NCI-H2081 treated with DMSO at 0.1 percent for 48 hours (cell line): ENCODE measurements at regions not wholly inside any gene's neighbourhood (a gene's known extent, or its start where the extent isn't known, plus 50 kb on each side); places are given as distances from the start of the nearest gene placed in this dataset.
"Not testable (repeated sequence)": the region's sequence is repeated elsewhere in the genome, so short reads cannot be mapped to it uniquely, and the experiment has no call there.

ENCODE experiments used
- DNase-seq: peaks from one replicate; lab custom pipeline; 2025; lab: John Stamatoyannopoulos, UW

DNA sequence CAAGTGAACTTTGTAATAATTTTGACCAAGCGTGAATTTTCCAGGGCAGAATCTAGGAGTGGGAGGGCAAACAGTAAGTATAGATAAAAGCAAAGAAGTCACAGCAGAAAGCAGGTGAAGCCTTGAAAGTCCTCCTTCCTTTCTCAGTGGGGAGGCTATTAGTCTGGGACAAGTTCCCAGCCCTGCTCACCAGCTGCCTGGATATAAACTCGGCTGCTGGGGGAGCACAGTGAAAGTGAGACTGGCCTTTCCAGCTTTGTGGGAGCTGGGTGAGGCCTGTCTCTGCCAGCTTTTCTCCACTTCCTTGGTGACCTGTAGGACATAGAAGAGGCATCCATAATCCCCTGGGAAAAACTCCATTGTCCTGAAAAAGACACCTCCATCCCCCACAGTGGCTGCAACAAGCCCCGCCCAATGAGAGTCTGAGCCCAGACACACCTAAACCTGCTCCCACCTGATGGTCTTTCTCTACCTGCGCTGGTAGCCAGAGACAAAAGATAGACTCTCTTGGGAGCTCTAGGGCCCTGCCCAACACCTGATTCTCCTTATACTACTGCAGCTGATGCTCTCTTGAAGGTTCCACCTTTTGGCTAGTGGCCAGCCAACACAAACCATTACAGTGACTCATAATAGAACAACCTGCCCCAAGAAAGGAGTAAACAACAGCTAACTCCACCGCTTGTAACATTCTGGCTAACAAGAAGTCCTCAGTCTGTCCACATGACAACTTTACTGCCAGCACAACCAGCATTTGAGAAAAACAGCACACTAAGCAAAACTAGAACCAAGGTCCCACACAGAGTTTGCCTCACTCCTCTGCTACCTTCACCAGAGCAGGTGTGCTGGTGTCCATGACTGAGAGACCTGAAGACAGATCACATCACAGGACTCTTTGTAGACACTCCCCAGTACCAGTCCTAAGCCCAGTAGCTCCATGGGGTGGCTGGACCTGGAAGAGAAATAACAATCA is 252.2 kb upstream of the SLITRK6 start:
- peak; percentile 77 for DNase-seq

DNA sequence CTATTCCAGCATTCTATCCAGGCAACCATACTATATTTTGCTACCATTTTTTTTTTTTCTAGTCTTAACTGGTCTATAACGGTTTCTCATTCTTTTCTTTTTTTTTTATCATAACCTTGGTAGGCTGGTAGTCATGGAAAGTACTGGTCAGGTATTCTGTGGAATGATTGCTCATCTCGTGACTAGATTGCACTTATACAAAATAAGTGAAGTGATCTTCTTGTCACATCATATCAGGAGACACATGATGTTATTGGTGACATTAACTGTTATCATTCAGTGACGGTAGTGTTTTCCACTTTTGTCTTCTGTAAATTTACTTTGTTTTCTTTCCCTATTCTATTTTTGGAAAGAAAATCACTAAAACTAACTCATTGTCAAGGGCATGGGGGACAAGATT is 239.3 kb upstream of the SLITRK6 start:
- DNase-seq = no peak

DNA sequence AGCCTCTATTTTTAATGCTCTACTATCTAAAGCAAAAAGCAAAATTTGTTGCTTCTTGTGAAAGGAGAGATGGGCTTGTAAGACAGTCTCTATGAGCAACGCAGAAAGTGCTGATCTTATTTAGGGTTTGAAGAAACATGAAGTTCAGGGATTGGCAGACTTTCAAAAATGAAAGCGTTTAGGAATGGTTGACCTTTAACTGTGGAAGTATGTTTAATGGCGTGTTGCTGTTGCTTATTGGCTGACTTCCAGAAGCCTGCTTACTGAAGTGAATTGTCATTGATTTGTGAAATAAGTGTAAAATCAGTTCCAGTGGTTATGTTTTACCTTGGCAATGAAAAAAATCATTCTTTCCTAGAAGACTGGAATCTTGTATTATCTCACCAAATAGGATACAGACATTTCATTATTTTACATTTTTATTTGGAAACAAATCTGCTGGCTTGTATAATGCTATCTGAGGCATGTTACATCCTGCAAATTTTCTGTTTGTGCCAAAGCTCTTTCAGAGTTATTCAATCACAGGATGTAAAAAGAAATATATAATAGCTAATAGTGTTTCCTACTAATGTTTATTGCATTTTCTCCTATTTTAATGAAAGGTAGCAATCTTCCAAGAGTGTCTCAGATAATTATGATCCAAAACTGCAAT is 221.3 kb upstream of the SLITRK6 start:
- no peak for DNase-seq

DNA sequence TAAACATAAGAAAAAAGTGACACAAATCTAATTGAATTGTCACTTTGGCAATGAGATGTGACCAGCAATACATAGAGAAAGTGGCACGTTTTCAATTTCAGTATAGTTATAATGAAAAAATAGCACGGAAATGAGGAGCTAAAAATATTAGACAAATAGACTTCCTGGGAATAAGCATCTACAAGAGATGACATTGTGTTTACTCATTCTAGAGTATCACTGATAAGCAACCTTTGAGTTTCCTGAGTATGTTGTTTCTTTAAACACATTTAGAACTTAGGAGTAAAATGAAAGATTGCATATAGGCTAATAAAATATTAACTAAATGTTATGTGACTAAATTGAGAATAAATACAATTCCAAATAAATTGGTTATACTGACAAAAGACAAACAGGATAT is 207.1 kb upstream of the SLITRK6 start:
- DNase-seq = no peak

GRCh38 chr13:86003029-86003428 is 203.8 kb upstream of the SLITRK6 start:
- DNase-seq = peak; percentile 96

- DNase-seq = no peak
Observed at GRCh38 chr13:86000546-86000945, 201.3 kb upstream of the SLITRK6 start.

DNA sequence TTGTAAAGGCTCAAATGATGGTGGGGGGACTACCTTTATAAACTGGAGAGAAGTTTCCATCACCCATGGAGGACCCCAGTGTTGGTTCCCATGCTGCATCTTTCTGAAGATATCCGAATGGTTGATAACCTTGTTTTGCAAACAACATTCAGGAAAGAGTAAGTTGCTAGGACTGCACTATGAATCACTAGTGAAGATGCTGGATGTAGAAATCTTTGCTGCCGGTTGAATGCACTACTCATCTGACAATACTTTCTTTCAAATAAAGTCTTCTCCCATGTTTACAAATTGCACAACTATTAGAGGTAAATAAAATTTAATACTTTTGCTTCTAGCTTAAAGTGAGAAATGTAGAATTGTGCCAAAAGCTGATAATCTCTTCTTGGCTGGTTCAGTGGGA is 198.4 kb upstream of the SLITRK6 start:
- no peak for DNase-seq

DNA sequence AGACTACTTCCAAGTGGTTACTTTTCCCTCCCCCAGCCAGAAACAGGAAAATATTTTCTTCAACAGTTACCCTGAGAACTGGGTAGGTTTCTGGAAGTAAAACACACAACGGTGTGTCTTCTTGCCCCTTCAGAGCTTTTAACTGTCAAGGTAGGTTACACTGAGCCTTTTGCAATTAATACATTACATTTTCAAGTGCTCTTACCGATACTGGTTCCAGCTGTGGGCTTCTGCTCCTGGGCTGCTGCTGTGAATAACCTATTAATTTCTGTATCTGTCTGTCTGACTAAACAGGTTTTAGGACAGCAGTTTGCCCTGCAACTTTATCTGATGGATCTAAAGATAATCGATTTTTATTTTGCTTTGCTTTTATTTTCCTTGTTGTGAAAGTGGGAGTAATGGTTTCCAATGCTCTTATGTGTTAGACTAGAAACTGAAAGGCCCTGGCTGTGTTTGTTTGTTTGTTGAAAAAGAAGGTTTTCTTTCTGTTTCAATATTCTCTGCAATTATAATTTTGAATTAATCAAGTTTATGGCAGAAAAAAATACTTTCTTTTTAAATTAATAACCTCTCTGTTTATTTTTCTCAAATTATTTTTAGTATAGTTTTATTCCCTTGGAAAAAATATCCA is 196.7 kb upstream of the SLITRK6 start:
- no peak for DNase-seq

DNA sequence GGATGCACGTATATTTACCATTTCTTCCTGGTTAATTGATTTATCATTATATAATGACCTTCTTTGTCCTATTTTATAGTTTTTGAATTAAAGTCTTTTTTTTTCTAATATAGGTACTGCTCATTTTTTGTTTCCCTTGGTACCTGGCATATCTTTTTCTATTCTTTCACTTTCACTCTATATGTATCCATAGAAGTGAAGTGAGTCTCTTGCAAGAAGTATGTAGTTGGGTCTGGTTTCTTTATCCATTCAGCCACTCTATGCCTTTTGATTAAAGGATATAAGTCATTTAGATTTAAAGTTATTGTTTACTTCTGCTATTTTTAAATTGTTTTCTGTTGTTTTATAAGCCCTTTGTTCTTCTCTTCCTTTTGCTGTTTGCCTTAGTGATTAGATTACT is 194.3 kb upstream of the SLITRK6 start:
- DNase-seq = no peak

GRCh38 chr13:85990397-85990796 is 191.2 kb upstream of the SLITRK6 start:
- no peak for DNase-seq

DNA sequence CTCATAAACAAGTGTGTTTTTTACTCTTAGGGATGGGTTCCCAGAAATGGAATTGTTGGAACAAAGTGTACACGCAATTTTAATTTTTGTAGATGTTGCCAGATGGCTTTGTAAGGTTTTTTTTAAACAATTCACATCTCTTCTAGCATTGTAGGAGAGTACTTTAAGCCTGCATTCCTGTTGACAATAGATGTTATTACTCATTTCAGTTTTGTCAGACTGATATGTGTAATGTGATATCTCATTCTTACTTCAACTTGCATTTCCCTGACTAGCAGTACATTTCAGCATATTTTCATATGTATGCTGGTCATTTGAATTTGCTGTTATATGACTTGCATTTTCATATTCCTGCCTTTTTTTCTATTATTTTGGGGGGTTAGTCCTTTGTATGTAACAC is 186.6 kb upstream of the SLITRK6 start:
- no peak for DNase-seq

GRCh38 chr13:85982102-85982501 is 182.9 kb upstream of the SLITRK6 start:
- no peak for DNase-seq

DNA sequence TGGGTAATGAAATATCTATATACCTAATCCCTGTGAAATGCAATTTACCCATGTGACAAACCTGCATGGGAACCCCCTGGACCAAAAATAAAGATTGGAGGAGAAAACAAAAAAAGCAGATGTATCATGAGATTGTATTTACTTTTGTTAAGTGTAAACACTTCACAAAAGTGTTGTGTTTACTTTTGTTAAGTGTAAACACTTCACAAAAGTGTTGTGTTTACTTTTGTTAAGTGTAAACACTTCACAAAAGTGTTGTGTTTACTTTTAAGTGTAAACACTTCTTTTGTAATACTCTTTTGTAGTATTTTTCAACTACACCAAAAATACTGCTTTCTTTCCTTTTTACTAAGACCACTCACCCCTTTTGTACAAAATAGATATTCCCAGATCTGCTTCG is 181.2 kb upstream of the SLITRK6 start:
- DNase-seq = not testable (repeated sequence)

GRCh38 chr13:85976242-85976641 is 177.0 kb upstream of the SLITRK6 start:
- no peak for DNase-seq

- no peak for DNase-seq
Observed at GRCh38 chr13:85974608-85975366, 175.6 kb upstream of the SLITRK6 start.

- DNase-seq = no peak
Observed at GRCh38 chr13:85970727-85971126, 171.5 kb upstream of the SLITRK6 start.

DNA sequence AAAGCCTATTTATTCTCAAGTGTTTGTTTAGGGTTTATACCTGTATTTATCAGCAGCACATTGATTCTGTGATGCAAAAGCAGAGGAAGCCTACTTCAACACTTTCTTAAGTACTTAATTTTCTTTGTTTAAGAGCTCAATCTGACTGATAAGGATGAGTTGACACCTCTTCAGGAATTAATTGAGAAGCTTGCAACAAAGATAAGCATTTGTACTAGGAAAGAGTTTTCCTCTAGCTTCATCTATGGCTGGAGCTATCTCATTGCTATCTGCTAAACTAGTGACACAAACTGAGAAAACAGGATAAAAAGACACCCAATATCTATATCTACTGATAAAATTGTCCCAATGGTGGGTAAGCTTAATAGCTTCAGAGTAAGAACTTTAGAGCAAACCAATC is 170.1 kb upstream of the SLITRK6 start:
- DNase-seq = no peak

- DNase-seq = no peak
Observed at GRCh38 chr13:85935868-85936467, 136.7 kb upstream of the SLITRK6 start.

- no peak for DNase-seq
Observed at GRCh38 chr13:85930108-85930507, 130.9 kb upstream of the SLITRK6 start.

DNA sequence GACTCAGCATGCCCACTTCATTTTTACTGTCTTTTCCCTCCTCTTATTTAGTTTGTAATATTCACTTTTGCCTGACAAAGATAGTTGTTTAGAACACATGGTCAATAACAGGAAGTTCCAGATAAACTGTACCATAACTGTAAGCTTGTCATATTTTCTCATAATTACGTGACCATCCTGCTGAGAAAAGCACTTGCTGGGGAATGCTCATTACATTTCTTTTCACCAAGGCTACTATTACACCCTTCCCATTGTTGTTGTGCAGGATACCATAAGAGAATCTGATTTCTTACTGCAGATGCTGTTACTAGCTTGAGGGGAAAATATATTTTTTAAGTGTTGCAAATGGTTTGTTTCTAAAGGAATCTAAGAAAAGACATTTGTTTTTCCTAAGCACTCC is 111.7 kb upstream of the SLITRK6 start:
- no peak for DNase-seq

DNA sequence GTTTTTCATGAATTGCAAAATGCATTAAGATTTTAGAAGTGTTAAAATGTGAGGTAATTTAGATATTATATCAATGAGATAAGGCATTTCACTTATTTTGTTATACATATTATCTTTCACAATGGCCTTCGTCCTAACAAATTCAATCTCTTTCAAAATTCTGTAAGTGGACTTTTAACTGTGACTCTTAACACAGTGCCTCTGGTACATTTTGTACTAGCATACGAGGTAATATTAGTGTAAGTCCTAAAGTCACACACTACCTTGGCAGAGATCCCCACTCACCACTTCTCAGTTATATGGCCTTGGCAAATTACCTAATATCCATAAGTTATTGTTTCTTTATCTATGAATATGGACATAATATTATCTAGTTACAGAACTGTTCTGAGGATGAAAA is 101.3 kb upstream of the SLITRK6 start:
- DNase-seq = no peak
